HG03066 (cell line): ENCODE measurements at regions not wholly inside any gene's neighbourhood (a gene's known extent, or its start where the extent isn't known, plus 50 kb on each side); places are given as distances from the start of the nearest gene placed in this dataset.

ENCODE experiments used
- ATAC-seq: cut with Tn5 transposase; IDR thresholded peaks from one replicate; pipeline ENCODE4 v1.9.1; 2021; ENCODE audit warnings: low read depth; ENCODE audit not compliant: unreplicated experiment

DNA sequence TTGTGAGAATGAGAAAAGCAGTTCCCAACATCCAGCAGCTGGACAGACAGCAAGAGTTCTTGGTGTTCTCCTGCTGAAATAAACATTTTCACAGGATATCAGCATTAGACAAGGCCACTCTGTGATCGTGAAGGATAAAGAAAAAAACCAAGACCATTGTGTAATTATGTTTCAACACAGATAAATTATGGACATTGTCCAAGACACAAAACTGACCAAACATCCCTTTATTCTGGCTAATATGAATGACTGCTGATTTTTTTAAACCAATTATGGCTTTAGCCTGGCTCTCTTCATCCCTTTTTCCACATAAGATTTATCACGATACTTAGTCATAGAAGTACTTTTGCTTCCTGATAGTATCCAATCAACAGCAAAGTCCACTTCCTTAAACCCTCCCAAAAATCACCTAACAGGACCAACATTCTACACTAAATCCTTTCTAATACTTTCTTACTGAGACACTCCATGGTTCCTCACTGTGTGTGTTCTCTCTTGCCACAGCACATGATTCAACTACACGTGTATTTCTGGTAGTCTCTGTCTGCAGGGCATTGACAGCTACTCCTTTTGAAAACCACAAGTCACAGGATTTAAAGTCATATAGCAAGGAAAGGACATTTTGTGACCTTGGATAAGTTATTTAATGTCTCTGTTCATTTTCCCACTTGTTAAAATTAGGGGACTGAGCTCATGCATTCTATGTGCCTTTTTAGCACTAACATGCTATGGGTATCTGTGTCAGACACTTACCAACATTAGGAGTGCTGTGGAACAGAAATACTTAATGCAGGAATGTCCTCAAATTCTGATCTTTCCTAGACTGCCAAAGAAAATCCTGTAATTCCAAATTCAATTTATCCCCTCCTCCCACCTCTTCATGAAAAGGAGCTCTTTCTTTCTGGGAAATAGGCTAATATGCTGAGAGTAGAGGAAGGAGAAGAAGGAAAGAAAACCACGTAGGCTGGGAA, 137.2 kb upstream of the PGRMC2 start:
- ATAC-seq = no peak

DNA sequence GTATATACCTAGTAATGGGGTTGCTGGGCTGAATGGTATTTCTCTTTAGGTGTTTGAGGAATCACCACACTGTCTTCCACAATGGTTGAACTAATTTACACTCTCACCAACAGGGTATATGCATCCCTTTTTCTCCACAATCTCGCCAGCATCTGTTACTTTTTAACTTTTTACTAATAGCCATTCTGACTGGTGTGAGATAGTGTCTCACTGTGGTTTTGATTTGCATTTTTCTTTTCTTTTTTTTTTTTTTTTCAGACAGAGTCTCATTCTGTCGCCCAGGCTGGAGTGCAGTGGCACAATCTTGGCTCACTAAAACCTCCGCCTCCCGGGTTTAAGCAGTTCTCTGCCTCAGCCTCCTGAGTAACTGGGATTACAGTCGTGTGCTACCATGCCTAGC, 134.7 kb upstream of the PGRMC2 start:
- peak; percentile 65 for ATAC-seq

DNA sequence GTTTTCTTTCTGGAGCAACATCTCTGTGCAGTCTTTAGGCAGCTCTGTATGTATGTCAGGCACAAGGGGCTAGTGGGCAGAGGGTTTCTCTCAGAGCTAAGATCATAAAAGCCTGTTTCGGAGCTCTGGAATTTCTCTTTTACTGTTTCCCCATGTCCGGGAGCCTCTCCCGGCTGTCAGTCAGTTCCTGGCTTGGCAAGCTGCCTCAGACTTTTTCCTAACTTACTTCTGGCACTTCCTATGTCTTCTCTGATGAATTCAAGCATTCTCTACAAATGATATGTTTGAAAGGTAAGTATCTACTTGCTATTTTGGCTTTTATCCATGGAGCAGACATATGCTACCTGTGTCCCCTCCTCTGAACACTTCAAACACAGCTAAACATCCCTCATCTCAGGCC, 129.3 kb upstream of the PGRMC2 start:
- ATAC-seq = no peak

DNA sequence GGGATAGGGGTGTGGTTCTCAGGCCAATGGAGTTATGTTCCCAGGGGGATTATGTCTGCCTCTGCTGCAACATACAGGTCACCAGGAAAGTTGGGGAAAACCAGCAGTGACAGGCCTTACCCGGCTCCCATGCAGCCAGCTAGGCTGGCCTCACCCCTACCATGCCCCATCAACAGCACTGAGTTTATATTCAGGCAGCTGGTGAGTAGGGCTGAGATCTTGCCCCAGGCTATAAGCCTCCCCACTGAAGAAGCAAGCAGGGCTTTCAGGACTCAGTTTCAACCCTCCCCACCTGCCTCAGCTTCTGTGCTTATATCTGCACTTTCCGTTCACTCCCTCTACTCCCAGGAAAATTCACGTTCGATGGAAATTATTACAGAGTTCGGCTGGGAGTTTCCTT, 122.4 kb upstream of the PGRMC2 start:
- no peak for ATAC-seq

DNA sequence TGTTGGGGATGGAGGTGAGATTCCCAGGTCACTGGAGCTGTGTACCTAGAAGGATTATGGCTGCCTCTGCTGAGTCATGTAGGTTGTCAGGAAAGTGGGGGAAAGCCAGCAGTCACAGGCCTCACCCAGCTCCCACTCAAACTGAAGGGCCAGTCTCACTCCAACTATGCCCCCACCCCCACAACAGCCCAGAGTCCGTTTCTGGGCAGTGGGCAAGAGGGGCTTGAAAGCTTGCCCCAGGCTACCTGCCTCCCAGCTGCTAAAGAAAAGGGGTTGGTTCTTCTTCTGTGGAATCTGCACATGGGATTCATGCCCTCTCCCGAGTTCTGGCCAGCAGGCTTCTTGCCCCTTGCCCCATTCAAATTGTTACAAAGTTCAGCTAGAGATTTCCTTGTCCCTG, 116.0 kb upstream of the PGRMC2 start:
- no peak for ATAC-seq

DNA sequence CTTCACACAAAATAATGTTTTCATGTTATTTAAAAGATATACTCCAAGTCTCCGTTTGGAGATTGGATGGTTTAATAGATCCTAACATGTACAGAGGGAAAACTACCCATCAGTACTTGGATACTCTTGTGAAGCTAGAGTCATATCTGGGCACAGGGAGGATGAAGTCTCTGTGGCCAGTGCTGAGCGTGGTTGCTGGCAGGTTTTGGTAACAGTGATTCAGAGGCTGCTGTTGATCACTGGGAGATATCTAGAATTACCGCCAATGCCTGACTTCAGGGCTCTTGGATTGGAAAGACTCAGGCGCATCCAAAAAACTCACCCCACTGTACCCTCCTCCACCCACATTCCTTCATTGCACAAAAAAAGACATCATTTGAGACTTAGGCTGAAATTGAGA, 107.2 kb upstream of the PGRMC2 start:
- no peak for ATAC-seq

DNA sequence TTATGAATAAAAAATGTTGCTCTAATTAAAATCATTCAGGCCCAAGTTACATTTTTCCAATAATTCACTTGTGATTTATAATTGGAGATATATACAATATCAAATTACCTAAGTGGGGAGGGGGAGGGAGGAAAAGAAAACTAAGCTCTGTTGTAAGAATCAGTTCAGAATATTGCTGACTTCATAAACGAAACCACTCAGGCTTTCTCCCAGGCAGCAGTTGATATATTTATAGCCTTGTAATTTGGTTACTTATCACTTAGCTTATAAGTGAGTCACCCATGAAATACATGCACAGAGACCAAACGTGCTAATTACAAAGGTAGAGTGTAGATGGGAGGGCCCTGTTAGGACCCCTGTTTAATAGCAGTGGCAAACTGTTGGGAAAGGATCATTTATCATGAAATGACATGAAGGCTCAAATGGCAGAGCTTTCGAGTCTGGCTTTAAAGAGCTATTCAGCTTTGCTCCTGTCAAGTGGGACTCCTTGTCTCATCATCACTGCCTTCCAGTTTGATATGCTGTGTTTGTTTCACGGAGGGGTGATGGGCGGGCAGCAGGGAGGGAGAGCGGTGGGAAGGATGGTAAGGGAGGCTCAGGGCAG, 105.6 kb upstream of the PGRMC2 start:
- ATAC-seq = no peak

DNA sequence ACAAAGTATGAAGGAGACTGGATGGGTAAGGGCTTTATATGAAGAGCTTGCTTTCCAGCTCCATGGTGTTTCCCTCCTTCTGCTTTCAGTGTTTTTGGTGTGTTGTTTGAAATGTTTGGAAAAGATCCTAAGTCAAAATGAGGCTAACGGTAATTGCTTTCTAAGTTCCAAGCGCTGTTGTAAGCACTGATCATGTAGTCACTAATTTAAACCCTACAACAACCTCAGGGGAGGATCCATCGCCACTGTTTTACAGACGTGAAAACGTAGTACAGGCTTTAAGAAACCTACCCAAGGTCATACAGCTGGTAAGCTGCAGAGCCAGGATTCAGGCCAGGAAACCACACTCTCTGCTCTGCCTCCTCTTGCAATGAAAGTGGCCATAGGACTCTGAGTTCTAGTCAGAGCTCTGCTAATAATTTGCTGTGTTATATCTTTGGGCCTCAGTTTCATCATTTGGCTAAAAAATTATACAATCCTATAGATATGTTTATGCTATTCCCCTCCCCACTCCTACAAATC, 102.9 kb upstream of the PGRMC2 start:
- ATAC-seq = no peak

DNA sequence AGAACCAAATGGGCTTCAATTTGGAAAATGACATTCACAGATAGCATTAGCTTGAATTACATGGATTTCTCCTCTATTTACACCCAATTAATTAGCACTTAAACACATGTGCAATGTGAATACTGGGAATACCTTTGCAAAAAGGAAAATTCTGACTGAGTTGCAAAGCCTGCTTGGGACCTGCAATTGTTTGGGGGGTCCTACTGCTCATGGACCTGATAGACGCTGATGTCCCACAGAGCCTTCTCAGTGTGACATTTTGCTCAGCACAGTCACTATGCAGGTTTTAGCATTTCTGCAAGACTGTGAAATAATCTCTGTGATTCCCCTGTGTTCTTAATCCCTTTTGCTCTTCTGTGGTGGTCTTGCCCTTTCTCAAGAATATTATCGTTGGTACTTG, 101.2 kb upstream of the PGRMC2 start:
- no peak for ATAC-seq

DNA sequence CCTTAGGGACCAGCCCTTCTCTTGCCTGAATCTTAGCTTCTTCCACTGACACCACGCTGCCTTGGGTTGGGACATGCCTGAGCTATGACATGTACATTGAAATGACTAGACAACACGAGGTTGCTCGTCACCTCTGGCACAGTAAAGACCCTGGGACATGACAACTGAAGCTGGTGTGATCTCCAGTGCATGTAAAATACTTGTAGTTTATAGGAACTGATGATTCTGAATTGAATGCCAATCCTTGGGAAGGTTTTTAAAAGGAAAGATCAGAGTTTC, 100.7 kb upstream of the PGRMC2 start:
- no peak for ATAC-seq

DNA sequence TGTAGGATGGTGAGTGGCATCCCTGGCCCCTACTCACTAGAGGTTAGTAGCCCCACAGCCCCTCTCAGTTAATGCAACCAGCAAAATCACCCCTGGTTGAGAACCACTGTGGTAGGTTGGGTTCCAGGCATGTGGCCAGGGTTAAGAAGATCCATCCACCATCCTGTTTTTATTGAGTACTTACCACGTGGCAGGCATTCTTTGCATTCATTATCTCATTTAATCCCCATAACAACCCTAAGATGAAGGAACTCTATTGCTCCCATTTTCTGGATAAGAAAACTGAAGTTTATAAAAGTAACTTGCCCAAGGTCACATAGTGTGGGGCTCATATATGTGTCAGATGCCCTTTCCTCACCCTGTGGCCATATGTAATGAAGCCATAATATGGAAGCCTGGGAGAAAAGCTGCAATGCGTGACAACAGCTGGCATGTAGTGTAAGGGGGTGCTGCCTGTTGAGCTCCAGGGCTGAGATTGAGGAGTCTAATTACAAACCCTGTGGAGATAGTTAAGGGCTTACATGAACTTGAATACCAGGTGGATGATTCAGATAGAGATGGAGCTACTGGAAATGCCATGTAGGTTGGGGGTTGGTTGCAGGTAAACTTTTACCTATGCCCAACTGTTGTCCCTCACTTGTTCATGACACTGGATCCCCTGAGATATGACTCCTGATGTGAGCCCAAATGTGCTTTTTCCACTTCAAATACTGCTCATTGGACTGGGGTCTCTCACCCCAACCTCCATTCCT, 100.2 kb upstream of the PGRMC2 start:
- no peak for ATAC-seq

DNA sequence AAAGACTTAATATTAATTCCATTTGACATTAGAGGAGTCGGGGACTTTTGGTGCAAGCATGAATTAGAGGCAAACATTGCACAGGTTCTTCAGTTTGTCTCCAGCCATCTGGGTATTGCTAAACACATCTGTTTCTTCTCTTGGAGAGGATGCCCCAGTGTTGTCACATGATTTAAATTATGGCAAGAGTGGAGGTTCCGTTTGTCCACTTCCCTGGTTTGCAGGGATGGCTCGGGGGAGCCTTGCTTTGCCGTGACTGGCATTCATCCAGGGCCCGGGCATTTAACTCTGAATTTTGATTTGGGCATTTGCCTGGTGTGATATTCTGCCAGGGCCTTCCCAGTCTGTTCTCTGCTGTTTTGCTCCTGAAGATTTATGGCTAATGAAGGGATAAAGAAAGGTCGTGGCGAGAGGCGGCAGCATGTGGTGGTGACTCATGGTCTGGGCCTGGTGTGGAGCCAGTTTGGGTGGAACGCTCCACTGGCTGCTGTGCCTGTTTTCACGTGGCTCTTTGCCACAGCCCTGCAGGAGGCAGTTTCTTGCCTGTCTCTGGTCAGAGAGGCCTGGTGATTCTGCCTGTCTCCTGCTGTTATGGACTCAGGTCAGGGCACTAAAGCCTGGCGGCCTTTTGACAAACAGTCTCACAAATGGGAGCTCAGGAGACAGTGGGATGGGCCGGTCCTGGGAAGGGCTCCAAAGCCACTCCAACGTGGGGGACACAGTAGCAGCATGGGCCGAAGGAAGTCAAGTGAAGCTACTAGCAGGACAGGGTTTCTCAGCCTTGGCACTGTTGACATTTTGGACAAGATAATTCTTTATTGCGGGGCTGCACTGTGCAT, 99.4 kb upstream of the PGRMC2 start:
- no peak for ATAC-seq

DNA sequence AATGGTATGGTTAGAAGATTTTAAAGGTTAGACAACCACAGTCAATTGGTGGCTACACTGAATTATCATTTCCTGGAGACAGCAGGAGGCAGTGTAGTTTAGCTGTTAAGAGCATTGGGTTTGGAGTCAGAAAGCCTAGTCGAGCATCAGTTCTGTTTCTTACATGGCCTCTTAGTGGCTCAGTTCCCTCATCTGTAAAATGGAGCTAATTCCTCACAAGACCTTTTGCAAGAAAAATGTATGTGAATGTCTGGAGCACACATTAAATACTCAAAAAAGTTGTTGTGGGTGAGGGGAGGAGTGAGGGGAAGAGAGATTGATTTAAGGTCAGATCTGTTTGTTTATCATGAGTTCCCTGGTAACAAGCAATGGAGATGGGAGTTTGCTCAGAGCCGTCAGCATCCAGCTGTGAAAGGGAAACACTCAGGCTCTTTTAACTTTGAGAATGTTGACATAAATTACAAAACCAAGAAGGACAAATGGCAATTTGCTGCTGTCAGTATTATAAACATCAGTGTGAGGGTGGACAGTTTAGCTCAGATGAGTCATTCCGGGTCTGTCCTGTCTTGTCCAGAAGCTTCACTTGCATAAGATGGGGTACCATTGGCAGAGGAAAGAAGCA, 98.2 kb upstream of the PGRMC2 start:
- ATAC-seq = no peak

DNA sequence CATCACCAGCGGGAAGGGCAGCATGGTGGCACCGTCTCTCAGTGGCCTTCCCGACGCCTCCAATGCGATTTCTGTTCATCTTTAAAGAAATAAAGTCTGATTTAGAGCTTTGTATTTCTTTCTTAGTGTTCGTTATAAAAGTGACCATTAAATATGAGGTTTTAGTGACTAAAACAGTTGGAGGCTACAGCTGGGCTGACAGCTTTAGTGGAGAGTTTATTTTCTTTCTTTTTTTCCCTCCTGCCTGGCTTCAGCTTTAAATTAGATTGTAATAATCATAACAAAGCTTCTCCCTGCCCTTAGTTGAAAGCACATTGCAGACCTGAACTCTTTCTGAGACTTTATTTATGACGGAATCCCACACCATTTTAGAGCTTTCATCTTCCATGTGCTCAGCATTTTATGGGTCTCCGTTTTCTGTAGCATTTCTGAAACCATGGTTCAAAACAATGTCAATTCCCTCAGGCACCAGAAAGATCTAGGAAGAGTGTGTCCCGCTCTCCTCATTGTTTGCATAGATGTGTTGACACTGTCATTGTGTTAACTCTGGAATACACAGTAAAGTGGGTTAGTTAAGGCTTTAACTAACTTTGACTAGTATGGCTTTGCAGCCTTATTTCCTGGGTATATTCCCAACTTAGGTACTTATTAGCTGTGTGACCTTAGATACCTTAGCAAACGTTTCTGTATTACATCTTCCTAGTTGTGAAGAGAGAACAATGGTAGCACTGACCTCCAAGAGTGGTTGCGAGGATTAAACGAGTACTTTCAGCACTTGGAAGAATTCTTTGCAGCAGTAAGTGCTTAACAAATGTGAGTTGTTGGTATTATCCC, 97.4 kb upstream of the PGRMC2 start:
- no peak for ATAC-seq

DNA sequence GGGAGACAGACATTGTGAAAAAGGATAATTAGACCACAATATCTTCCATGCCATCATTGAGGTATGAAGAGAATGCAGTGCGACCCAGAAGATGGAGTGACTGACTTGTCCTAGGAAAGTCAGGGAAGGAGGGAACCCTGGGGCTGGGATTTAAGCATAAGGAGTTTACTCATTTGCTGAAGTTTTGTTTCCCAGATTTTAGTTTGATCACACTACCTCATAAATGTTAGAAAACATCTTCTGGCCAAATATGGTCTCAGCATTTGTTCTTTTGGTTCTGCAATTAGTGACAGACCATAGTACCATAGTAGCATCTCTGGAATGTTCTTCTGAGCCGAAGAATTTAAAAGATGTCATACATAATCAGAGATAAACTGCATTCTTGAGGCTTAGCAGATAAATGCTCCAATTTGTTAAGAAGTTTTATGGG, 96.5 kb upstream of the PGRMC2 start:
- ATAC-seq = no peak

DNA sequence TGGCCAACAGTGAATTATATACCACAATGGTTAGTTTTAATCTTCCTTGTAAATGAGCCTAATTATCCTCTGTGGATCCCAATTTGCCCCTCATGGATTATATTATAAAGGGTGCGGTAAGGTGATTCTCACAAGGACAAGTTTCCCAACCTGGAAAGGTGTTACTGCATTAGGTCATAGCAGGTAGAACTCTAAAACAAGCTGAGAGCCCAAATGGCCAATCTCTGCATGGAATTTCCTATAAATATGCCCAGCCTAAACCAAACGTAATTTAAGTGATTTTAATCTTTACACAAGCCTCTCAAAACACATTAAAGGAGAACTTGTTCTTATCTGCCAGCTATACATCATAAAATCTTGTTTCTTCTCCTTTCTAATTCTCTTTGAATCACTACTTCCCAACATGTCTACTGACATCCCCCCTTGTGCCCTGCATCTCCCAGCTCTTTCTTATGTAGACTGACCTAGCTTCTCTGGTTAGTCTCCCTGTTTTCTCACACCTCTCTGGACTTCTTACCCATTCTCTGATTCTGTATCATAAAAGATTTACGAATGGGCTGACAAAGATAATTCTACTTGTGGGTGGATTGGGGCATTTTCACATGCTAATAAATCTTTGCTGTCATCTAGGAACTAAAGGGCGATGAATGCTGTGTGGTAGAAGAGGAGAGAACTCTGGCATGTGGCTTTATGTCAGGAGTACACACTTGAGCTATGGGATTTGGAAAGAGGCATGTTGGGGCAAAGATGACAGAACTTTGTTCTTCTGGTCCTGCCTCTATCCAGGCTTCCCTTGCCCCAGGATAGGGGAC, 94.3 kb upstream of the PGRMC2 start:
- ATAC-seq = no peak

DNA sequence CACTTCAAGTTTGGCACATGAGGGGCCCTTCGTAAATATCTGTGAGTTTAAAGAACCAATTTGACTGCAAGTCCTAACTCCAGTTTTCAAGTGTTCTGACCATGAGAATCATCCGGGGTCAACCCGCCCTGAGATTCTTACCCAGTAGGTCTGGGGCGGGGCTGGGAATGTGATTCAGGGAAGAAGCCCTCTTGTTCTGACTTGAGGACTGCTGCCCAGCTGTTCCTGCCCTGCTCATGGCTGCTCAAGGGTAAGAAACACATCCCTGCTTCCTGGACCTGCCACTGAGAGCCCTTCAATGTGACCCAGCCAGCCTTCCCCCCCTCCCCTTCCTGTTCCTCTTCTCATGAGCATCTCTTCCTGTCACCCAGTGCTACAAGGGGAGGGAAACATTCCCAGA, 92.7 kb upstream of the PGRMC2 start:
- no peak for ATAC-seq

DNA sequence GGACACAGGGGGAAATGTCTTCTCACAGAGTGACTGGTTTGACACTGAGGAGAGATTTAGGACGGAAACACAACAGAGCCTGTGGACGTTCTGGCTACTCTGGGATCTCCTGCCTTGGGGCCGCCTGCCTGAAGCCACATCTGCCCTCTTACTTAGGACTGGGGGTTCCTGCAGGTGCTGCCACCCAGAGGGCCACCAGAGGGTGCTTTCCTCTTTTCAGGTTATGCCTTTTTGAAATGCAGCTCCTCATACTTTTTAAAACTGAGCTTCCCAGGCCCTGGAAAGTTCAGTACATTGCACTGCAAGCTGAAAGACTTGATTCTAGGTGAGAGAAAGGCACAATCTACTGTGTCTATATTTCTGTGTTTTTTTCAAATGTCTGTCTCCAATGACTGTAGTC, 92.2 kb upstream of the PGRMC2 start:
- no peak for ATAC-seq
